Lower leg skin (tissue), 3 donors: ENCODE measurements at regions not wholly inside any gene's neighbourhood (a gene's known extent, or its start where the extent isn't known, plus 50 kb on each side); places are given as distances from the start of the nearest gene placed in this dataset.

Experiments used
- POLR2A ChIP-seq, 2 donors: fragments of 450-650 bp; IDR thresholded peaks; one replicate each; pipeline ENCODE4 v1.6.1; 2016 to 2017; ENCODE audit warnings: antibody characterized with exemption in 2 of 2, mild to moderate bottlenecking in 1 of 2, moderate library complexity in 1 of 2
- TF ChIP-seq, protein P1 (sequence below), 3 donors: fragments of 450-650 bp; IDR thresholded peaks; one replicate each; pipeline ENCODE4 v1.5.1; 2016; ENCODE audit warnings: antibody characterized with exemption in 3 of 3, mild to moderate bottlenecking in 3 of 3, moderate library complexity in 2 of 3

DNA sequence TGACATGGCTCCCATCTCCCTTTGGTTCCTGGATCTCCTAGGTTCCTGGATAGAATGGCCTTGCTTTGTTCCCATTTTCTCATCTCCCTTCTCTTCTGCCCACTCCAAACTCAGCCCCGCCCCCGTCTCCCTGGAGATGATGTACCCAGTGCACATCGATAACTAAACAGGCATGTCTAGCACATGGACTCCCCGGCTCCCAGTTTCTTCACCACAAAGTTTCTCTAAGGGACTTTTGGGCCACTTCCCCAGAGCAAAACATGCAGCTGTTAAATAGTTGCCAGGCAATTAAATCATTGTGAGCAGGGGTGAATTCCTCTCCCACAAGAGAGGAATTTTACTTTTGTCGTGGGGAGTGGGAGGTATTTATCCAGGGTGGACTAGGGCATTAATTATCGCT is 259.0 kb downstream of the GADD45G start:
- TF ChIP-seq, protein P1, sequence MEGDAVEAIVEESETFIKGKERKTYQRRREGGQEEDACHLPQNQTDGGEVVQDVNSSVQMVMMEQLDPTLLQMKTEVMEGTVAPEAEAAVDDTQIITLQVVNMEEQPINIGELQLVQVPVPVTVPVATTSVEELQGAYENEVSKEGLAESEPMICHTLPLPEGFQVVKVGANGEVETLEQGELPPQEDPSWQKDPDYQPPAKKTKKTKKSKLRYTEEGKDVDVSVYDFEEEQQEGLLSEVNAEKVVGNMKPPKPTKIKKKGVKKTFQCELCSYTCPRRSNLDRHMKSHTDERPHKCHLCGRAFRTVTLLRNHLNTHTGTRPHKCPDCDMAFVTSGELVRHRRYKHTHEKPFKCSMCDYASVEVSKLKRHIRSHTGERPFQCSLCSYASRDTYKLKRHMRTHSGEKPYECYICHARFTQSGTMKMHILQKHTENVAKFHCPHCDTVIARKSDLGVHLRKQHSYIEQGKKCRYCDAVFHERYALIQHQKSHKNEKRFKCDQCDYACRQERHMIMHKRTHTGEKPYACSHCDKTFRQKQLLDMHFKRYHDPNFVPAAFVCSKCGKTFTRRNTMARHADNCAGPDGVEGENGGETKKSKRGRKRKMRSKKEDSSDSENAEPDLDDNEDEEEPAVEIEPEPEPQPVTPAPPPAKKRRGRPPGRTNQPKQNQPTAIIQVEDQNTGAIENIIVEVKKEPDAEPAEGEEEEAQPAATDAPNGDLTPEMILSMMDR (IDR thresholded peaks at IDR 0.05): no peak
- TF ChIP-seq POLR2A (IDR thresholded peaks at IDR 0.05): no peak
